NT2/D1 (cell line): ENCODE measurements at regions not wholly inside any gene's neighbourhood (a gene's known extent, or its start where the extent isn't known, plus 50 kb on each side); places are given as distances from the start of the nearest gene placed in this dataset.
"Not testable (repeated sequence)": the region's sequence is repeated elsewhere in the genome, so short reads cannot be mapped to it uniquely, and the experiment has no call there.

Source experiments
- DNase-seq: peaks from one replicate; pipeline ENCODE4 v3.0.0-alpha.2; 2011; ENCODE audit warnings: low read depth, low spot score
- H3K27me3 ChIP-seq: 2 replicates; pipeline ENCODE4 v1.6.0; 2011; ENCODE audit warnings: mild to moderate bottlenecking; ENCODE audit not compliant: insufficient read length, insufficient read depth
- H3K36me3 ChIP-seq: 2 replicates; pipeline ENCODE4 v1.6.1; 2011; ENCODE audit warnings: mild to moderate bottlenecking, low read length, mixed read lengths; ENCODE audit not compliant: insufficient read depth, insufficient read length
- H3K4me1 ChIP-seq: 2 replicates; pipeline ENCODE4 v1.5.1; 2011; ENCODE audit not compliant: insufficient read depth, insufficient read length
- H3K4me3 ChIP-seq: 2 replicates; pipeline ENCODE4 v1.5.1; 2011; ENCODE audit warnings: low read depth; ENCODE audit not compliant: insufficient read length
- H3K9ac ChIP-seq: 2 replicates; pipeline ENCODE4 v1.6.0; 2011; ENCODE audit warnings: low read depth; ENCODE audit not compliant: insufficient read length
- H3K9me3 ChIP-seq: 2 replicates; pipeline ENCODE4 v1.5.1; 2011; ENCODE audit warnings: mild to moderate bottlenecking, low read length; ENCODE audit not compliant: insufficient read depth
- SUZ12 ChIP-seq: IDR thresholded peaks from 2 replicates; pipeline ENCODE4 v1.6.1; 2011; ENCODE audit not compliant: insufficient read length, insufficient read depth; ENCODE audit errors: extremely low read depth
- YY1 ChIP-seq: IDR thresholded peaks from 2 replicates; pipeline ENCODE4 v1.6.1; 2011; ENCODE audit not compliant: insufficient read length, insufficient read depth
- ZNF274 ChIP-seq: IDR thresholded peaks from 2 replicates; pipeline ENCODE4 v1.6.1; 2011; ENCODE audit warnings: mild to moderate bottlenecking, low read depth, low read length

- peak; percentile 11 for DNase-seq
- Histone ChIP-seq H3K9me3 (no peaks in the 10 kb centered on the region), H3K36me3 (no peaks in the 10 kb centered on the region), H3K27me3 (no peaks in the 10 kb centered on the region), H3K9ac (no peak overlapping the region), H3K4me1 (no peaks in the 10 kb centered on the region), H3K4me3 (no peak overlapping the region)
- no peak for TF ChIP-seq YY1
- no peak for TF ChIP-seq ZNF274
- TF ChIP-seq SUZ12 = no peak
Measured at GRCh38 chr7:124635416-124635815, 130.2 kb downstream of the GPR37 start.

GRCh38 chr7:124633740-124634139, 131.9 kb downstream of the GPR37 start:
- TF ChIP-seq SUZ12 (no peak), YY1 (no peak), ZNF274 (no peak)
- no peak overlapping the region for H3K4me3 ChIP-seq
- H3K9me3 ChIP-seq = no peaks in the 10 kb centered on the region
- DNase-seq = no peak
- H3K4me1 ChIP-seq = no peaks in the 10 kb centered on the region
- no peaks in the 10 kb centered on the region for H3K36me3 ChIP-seq
- no peak overlapping the region for H3K9ac ChIP-seq
- H3K27me3 ChIP-seq = no peaks in the 10 kb centered on the region

GRCh38 chr7:124630395-124630794, 135.2 kb downstream of the GPR37 start:
- Histone ChIP-seq H3K9ac (no peak overlapping the region), H3K9me3 (no peaks in the 10 kb centered on the region), H3K36me3 (no peaks in the 10 kb centered on the region), H3K4me1 (no peaks in the 10 kb centered on the region), H3K4me3 (no peak overlapping the region), H3K27me3 (no peaks in the 10 kb centered on the region)
- TF ChIP-seq SUZ12 (no peak), ZNF274 (no peak), YY1 (no peak)
- DNase-seq = no peak

GRCh38 chr7:124618871-124619270, 146.7 kb downstream of the GPR37 start:
- no peak for DNase-seq
- Histone ChIP-seq H3K9ac (no peak overlapping the region), H3K36me3 (no peaks in the 10 kb centered on the region), H3K27me3 (no peaks in the 10 kb centered on the region), H3K4me1 (no peaks in the 10 kb centered on the region), H3K4me3 (no peak overlapping the region), H3K9me3 (no peaks in the 10 kb centered on the region)
- TF ChIP-seq YY1 = no peak
- no peak for TF ChIP-seq SUZ12
- no peak for TF ChIP-seq ZNF274

GRCh38 chr7:124618051-124618450, 147.5 kb downstream of the GPR37 start:
- H3K27me3 ChIP-seq, H3K4me3 ChIP-seq, H3K4me1 ChIP-seq, DNase-seq, H3K9ac ChIP-seq, H3K9me3 ChIP-seq, H3K36me3 ChIP-seq: not testable (repeated sequence)

GRCh38 chr7:124603066-124603465, 162.5 kb downstream of the GPR37 start:
- DNase-seq = no peak
- Histone ChIP-seq H3K27me3 (no peaks in the 10 kb centered on the region), H3K9ac (no peak overlapping the region), H3K36me3 (no peaks in the 10 kb centered on the region), H3K9me3 (no peaks in the 10 kb centered on the region), H3K4me1 (no peaks in the 10 kb centered on the region), H3K4me3 (no peak overlapping the region)
- TF ChIP-seq ZNF274 (no peak), YY1 (no peak), SUZ12 (no peak)

- Histone ChIP-seq H3K4me1 (no peaks in the 10 kb centered on the region), H3K27me3 (no peaks in the 10 kb centered on the region), H3K9me3 (no peaks in the 10 kb centered on the region), H3K9ac (no peak overlapping the region), H3K36me3 (no peaks in the 10 kb centered on the region), H3K4me3 (no peak overlapping the region)
- DNase-seq = no peak
- TF ChIP-seq YY1 = no peak
- TF ChIP-seq ZNF274 = no peak
- TF ChIP-seq SUZ12 = no peak
Measured at GRCh38 chr7:124597509-124597908, 168.1 kb downstream of the GPR37 start.

GRCh38 chr7:124596881-124597280, 168.7 kb downstream of the GPR37 start:
- H3K4me1 ChIP-seq = no peaks in the 10 kb centered on the region
- DNase-seq = no peak
- no peak for TF ChIP-seq YY1
- no peak for TF ChIP-seq SUZ12
- TF ChIP-seq ZNF274 = no peak

More at GRCh38 chr7:124596881-124597280, 168.7 kb downstream of the GPR37 start:
- no peaks in the 10 kb centered on the region for H3K27me3 ChIP-seq
- no peak overlapping the region for H3K9ac ChIP-seq
- H3K4me3 ChIP-seq = no peak overlapping the region
- no peaks in the 10 kb centered on the region for H3K36me3 ChIP-seq
- no peaks in the 10 kb centered on the region for H3K9me3 ChIP-seq
